Heart left ventricle (tissue), 13 donors: ENCODE measurements at regions not wholly inside any gene's neighbourhood (a gene's known extent, or its start where the extent isn't known, plus 50 kb on each side); places are given as distances from the start of the nearest gene placed in this dataset.

Source experiments
- CTCF ChIP-seq, 12 donors: fragments of 200-600 bp; sonication (generic) in 4 of 12; IDR thresholded peaks; one replicate each; pipeline versions ENCODE4 v1.5.0 to v1.8.0; 2018 to 2022; ENCODE audit warnings: antibody characterized with exemption in 12 of 12, mild to moderate bottlenecking in 5 of 12
- POLR2A ChIP-seq, 2 donors: fragments of 450-650 bp; IDR thresholded peaks; one replicate each; pipeline ENCODE4 v1.6.1; 2017; ENCODE audit warnings: antibody characterized with exemption in 2 of 2, mild to moderate bottlenecking in 2 of 2, moderate library complexity in 2 of 2
- donor health status: ischemic (EF 13 %, LVEDD 7.1; RV severe dilation, severe dysfunction).
- donor health status: DM: no; HTN: yes; CAD: no.
- donor health status: DM: no; HTN: no; CAD: no.
- donor health status: ischemic (EF 25% LVEDD 6.9; RV normal size, moderate dysfunction).
- donor health status: ischemic (EF 25% LVEDD 5.7; RV mildly dilated, moderate dysfunction).
- donor health status: ischemic (EF 35%, LVEDD 5.7; RV mildly dilated, moderate dysfunction).
- donor health status: nonischemic (EF 11% LVEDD 7.7; RV severe dilation, severe dysfunction).
- donor health status: DM: yes; HTN: yes; CAD: no.
- donor health status: PGD.
- donor health status: ischemic (EF 29% LVEDD 5.4; RV normal size, mild dysfunction).
- donor health status: nonischemic (EF 23%, LVEDD 6.1; RV moderate dilation, normal function).

GRCh38 chr18:2390158-2390557 lies 181.1 kb downstream of the METTL4 start:
- TF ChIP-seq CTCF (IDR thresholded peaks at IDR 0.05) (no peak), POLR2A (IDR thresholded peaks at IDR 0.05) (no peak)
